GM12872 (cell line): ENCODE measurements at regions not wholly inside any gene's neighbourhood (a gene's known extent, or its start where the extent isn't known, plus 50 kb on each side); places are given as distances from the start of the nearest gene placed in this dataset.
A peak's percentile ranks its signal among the peaks of the same experiment; 100 is the strongest.

ENCODE experiments used
- CTCF ChIP-seq: IDR thresholded peaks from 3 replicates; pipeline ENCODE4 v1.5.1; 2011; ENCODE audit warnings: low read depth, mild to moderate bottlenecking, low read length, moderate library complexity; ENCODE audit not compliant: insufficient read depth

- no peak for TF ChIP-seq CTCF
These were observed 88.1 kb upstream of the IGLL5 start for GRCh38 chr22:22799561-22799960.

GRCh38 chr22:22800716-22801115 lies 86.9 kb upstream of the IGLL5 start:
- TF ChIP-seq CTCF, result no peak

- peak; percentile 47 for TF ChIP-seq CTCF
These were observed 85.2 kb upstream of the IGLL5 start for GRCh38 chr22:22802339-22802970.

GRCh38 chr22:22803285-22803853 lies 84.2 kb upstream of the IGLL5 start:
- no peak for TF ChIP-seq CTCF

- peak; percentile 83 for TF ChIP-seq CTCF
These were observed 77.6 kb upstream of the IGLL5 start for GRCh38 chr22:22810018-22810427.

GRCh38 chr22:22810471-22810870 lies 77.1 kb upstream of the IGLL5 start:
- TF ChIP-seq CTCF, result no peak

GRCh38 chr22:22811016-22812009 lies 76.3 kb upstream of the IGLL5 start:
- TF ChIP-seq CTCF, result no peak
